ENCODE measurements at regions not wholly inside any gene's neighbourhood (a gene's known extent, or its start where the extent isn't known, plus 50 kb on each side); places are given as distances from the start of the nearest gene placed in this dataset.

DNA sequence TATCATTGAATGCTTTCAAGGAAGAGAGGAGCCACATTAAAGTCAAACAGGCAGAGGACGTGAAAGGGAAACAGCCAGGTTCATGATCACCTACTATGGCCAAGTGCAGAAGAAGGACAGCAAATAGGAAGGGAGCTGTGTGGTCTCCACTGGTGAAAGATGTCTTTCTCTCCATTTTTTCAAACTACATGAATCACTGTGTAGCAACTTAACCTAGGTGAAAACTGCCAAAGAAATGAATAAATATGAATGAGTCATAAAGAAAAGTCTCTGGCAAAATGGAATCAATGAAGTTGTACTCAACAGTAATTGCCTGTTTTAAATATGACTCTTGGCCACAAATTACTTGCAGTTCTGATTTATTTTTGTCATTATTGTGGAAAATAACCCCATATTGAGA, 452.6 kb upstream of the PKDCC start:
- TF ChIP-seq CHD2 (IDR thresholded peaks at IDR 0.05; ENCODE audit: borderline replicate concordance, low read depth, low read length) (no peak), RAD21 (IDR thresholded peaks at IDR 0.05; ENCODE audit: insufficient read depth, low read depth, low read length) (no peak), CBX5 (IDR thresholded peaks at IDR 0.05; ENCODE audit: low read depth) (no peak), CBFB (IDR thresholded peaks at IDR 0.05; ENCODE audit: low read depth) (no peak), SMAD5 (IDR thresholded peaks at IDR 0.05; ENCODE audit: low read depth) (no peak), NRF1 (conservative IDR thresholded peaks at IDR 0.05; ENCODE audit: low read depth, low read length) (no peak), YBX1 (IDR thresholded peaks at IDR 0.05) (no peak), ATF3 (IDR thresholded peaks at IDR 0.05; ENCODE audit: borderline replicate concordance, extremely low read depth, low read depth, low read length) (no peak), USF2 (IDR thresholded peaks at IDR 0.05; ENCODE audit: borderline replicate concordance, low read depth, low read length) (no peak), ELK1 (IDR thresholded peaks at IDR 0.05; ENCODE audit: low read depth, low read length) (no peak), STAT3 (IDR thresholded peaks at IDR 0.05; ENCODE audit: low read depth, low read length) (no peak), MXI1 (IDR thresholded peaks at IDR 0.05; ENCODE audit: low read depth, low read length) (no peak), IRF3 (IDR thresholded peaks at IDR 0.05) (no peak), EGR1 (IDR thresholded peaks at IDR 0.05; ENCODE audit: borderline replicate concordance in 1 of 2, low read depth in 2 of 2, low read length in 2 of 2) (no peak), HDAC2 (IDR thresholded peaks at IDR 0.05) (no peak), ZNF217 (IDR thresholded peaks at IDR 0.05) (no peak), BACH1 (IDR thresholded peaks at IDR 0.05; ENCODE audit: borderline replicate concordance) (no peak)
- TF ChIP-seq, protein P1, sequence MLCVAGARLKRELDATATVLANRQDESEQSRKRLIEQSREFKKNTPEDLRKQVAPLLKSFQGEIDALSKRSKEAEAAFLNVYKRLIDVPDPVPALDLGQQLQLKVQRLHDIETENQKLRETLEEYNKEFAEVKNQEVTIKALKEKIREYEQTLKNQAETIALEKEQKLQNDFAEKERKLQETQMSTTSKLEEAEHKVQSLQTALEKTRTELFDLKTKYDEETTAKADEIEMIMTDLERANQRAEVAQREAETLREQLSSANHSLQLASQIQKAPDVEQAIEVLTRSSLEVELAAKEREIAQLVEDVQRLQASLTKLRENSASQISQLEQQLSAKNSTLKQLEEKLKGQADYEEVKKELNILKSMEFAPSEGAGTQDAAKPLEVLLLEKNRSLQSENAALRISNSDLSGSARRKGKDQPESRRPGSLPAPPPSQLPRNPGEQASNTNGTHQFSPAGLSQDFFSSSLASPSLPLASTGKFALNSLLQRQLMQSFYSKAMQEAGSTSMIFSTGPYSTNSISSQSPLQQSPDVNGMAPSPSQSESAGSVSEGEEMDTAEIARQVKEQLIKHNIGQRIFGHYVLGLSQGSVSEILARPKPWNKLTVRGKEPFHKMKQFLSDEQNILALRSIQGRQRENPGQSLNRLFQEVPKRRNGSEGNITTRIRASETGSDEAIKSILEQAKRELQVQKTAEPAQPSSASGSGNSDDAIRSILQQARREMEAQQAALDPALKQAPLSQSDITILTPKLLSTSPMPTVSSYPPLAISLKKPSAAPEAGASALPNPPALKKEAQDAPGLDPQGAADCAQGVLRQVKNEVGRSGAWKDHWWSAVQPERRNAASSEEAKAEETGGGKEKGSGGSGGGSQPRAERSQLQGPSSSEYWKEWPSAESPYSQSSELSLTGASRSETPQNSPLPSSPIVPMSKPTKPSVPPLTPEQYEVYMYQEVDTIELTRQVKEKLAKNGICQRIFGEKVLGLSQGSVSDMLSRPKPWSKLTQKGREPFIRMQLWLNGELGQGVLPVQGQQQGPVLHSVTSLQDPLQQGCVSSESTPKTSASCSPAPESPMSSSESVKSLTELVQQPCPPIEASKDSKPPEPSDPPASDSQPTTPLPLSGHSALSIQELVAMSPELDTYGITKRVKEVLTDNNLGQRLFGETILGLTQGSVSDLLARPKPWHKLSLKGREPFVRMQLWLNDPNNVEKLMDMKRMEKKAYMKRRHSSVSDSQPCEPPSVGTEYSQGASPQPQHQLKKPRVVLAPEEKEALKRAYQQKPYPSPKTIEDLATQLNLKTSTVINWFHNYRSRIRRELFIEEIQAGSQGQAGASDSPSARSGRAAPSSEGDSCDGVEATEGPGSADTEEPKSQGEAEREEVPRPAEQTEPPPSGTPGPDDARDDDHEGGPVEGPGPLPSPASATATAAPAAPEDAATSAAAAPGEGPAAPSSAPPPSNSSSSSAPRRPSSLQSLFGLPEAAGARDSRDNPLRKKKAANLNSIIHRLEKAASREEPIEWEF (IDR thresholded peaks at IDR 0.05; ENCODE audit: insufficient replicate concordance, low read depth, low read length): no peak

More for the DNA sequence above, 452.6 kb upstream of the PKDCC start:
- DNase-seq (ENCODE audit: low read depth, low spot score) (no peak), FAIRE-seq (no peak), ATAC-seq (no peak)
- Histone ChIP-seq H3K4me1 (ENCODE audit: control insufficient read depth, insufficient read depth, low read length) (no peaks in the 10 kb centered on the region), H3K27me3 (replicated peaks in 1 of 2; ENCODE audit: control insufficient read depth in 2 of 2, insufficient read depth in 2 of 2, low read length in 1 of 2) (no peaks in the 10 kb centered on the region), H3K9me3 (replicated peaks; ENCODE audit: control insufficient read depth, insufficient read depth, low read length) (no peaks in the 10 kb centered on the region), H2AFZ (ENCODE audit: control insufficient read depth, low read depth, low read length) (no peak overlapping the region), H3K9ac (ENCODE audit: control insufficient read depth, insufficient read depth, low read length) (no peak overlapping the region), H3K36me3 (ENCODE audit: control insufficient read depth in 2 of 2, insufficient read depth in 2 of 2, low read length in 1 of 2) (no peaks in the 10 kb centered on the region), H3K4me3 (no peak overlapping the region), H4K20me1 (ENCODE audit: control insufficient read depth, insufficient read depth) (no peaks in the 10 kb centered on the region), H3K79me2 (ENCODE audit: control insufficient read depth, insufficient read depth, low read length) (no peaks in the 10 kb centered on the region), H3K4me2 (ENCODE audit: control insufficient read depth, insufficient read depth) (no peak overlapping the region), H3K27ac (ENCODE audit: control insufficient read depth, insufficient read depth) (no peak overlapping the region)
- SMC1A ChIA-PET (ENCODE audit: uncharacterized antibody, unreplicated experiment): no interaction called here
- intact Hi-C loops (cut with micrococcal nuclease; ENCODE audit: unreplicated experiment) (no loop called here), in situ Hi-C loops (cut with MboI) (no loop called here)
- RAD21 ChIA-PET (ENCODE audit: unreplicated experiment): no interaction called here
- CTCF ChIA-PET: no interaction called here
- POLR2A ChIA-PET: no interaction called here
- 18% methylated on average over 1 of the region's 1 CpG for WGBS (ENCODE audit: insufficient coverage, insufficient replicate concordance, low lambda C conversion rate, missing lambda C conversion rate)
- BruUV-seq (replicated peaks): no TSS peak

Data from GM12878 (cell line).